IPS-20b (cell line): ENCODE measurements at regions not wholly inside any gene's neighbourhood (a gene's known extent, or its start where the extent isn't known, plus 50 kb on each side); places are given as distances from the start of the nearest gene placed in this dataset.
"Not testable (repeated sequence)": the region's sequence is repeated elsewhere in the genome, so short reads cannot be mapped to it uniquely, and the experiment has no call there.

Source experiments
- H3K27ac ChIP-seq: one replicate; pipeline ENCODE4 v1.5.1; 2013; ENCODE audit warnings: low read length
- H3K27me3 ChIP-seq: 2 replicates; pipeline ENCODE4 v1.6.1; 2013; ENCODE audit warnings: mild to moderate bottlenecking, low read length, inconsistent platforms; ENCODE audit not compliant: insufficient read depth
- H3K36me3 ChIP-seq: 2 replicates; pipeline ENCODE4 v1.6.1; 2013; ENCODE audit warnings: low read depth, mild to moderate bottlenecking, inconsistent platforms, low read length, moderate library complexity; ENCODE audit not compliant: insufficient read depth
- H3K4me1 ChIP-seq: 2 replicates; pipeline ENCODE4 v1.6.1; 2013; ENCODE audit warnings: mild to moderate bottlenecking, control low read depth, inconsistent platforms, low read length, moderate library complexity; ENCODE audit not compliant: insufficient read depth
- H3K4me3 ChIP-seq: 2 replicates; pipeline ENCODE4 v1.5.1; 2013; ENCODE audit warnings: mild to moderate bottlenecking, low read length, inconsistent platforms
- H3K9ac ChIP-seq: 2 replicates; pipeline ENCODE4 v1.6.1; 2013; ENCODE audit warnings: low read depth, mild to moderate bottlenecking, inconsistent platforms, low read length, moderate library complexity
- H3K9me3 ChIP-seq: 2 replicates; pipeline ENCODE4 v1.6.1; 2013; ENCODE audit warnings: mild to moderate bottlenecking, low read depth, low read length, inconsistent platforms; ENCODE audit not compliant: insufficient read depth

DNA sequence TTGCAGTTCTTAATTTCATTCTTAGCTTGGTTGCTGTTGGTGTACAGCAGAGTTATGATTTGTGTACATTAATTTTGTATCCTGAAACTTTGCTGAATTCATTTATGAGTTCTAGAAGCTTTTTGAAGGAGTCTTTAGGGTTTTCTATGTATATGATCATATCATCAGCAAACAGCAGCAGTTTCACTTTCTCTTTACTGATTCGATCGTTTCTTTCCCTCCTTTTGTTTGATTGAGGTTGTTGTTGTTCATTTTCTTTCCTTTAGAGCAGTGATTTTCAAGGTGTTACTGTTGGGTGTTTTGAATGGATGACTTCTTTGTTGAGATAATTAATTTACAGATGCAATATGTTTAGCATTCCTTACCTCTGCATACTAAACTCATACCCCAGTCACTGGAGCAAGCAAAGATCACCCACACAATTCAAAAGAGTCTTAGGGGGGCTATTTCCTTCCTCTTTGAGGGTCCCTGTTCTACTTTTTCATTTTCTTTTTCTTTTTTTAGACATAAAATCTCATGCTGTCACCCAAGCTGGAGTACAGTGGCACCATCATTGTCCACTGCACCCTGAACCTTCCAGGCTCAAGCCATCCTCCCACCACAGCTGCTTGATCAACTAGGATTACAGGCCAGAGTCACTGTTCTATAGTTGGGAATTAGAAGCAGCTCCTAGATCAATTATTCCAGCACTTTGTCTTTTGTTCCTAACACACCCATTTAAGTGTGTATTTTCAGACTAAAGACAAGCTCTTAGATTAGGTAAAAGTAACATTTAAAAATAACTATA, 115.8 kb upstream of the GPR39 start:
- not testable (repeated sequence) for H3K27me3 ChIP-seq

DNA sequence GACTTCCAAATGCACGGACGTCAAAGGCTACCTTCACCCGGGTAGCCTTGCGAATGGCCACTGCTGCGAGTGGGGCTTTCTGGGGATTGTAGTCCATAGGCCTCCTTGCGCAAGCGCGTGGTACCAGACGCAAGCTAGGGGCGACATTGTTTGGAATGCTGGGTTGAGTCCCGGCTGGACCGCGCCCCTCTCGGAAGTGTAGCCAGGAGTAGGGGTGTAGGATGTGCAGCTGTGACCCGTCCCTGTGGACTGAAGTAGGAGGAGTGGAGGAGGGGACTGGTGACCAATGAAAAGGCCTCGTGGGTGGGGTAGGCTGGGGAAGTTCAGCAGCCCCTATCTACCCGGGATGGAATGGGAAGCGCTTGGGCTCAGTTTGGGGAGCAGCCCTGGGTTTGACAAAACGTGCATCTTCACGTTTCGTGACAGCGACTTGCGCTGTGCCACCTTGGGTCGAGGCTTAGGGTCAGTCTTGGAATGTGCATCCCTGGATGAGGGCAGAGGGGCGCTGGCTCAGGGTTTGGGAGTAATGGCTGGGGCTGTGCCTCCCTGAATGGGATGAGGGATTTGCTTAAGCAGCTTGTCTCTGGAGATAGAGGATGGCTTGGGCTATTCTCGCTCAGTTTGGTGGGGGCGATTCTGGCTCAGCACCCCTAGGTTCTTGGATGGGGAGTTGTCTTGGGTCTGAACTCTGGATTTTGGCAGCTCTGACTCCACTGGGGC, 111.8 kb upstream of the GPR39 start:
- Histone ChIP-seq H3K9ac (peak overlapping the region; percentile 53; the same call in 1 of the 2 replicates), H3K4me3 (peak overlapping the region; percentile 78)
- not testable (repeated sequence) for H3K27me3 ChIP-seq, H3K9me3 ChIP-seq, H3K27ac ChIP-seq, H3K36me3 ChIP-seq, H3K4me1 ChIP-seq

More for the DNA sequence above, 115.8 kb upstream of the GPR39 start:
- H3K4me3 ChIP-seq, H3K9ac ChIP-seq, H3K9me3 ChIP-seq, H3K36me3 ChIP-seq, H3K27ac ChIP-seq, H3K4me1 ChIP-seq: not testable (repeated sequence)

- not testable (repeated sequence) for H3K36me3 ChIP-seq, H3K9me3 ChIP-seq, H3K9ac ChIP-seq, H3K4me1 ChIP-seq, H3K4me3 ChIP-seq, H3K27me3 ChIP-seq, H3K27ac ChIP-seq
Observed at GRCh38 chr2:132307613-132308198, 108.9 kb upstream of the GPR39 start.

GRCh38 chr2:132309203-132309602, 107.4 kb upstream of the GPR39 start:
- not testable (repeated sequence) for H3K4me3 ChIP-seq, H3K27me3 ChIP-seq, H3K27ac ChIP-seq, H3K9ac ChIP-seq, H3K9me3 ChIP-seq, H3K36me3 ChIP-seq, H3K4me1 ChIP-seq

DNA sequence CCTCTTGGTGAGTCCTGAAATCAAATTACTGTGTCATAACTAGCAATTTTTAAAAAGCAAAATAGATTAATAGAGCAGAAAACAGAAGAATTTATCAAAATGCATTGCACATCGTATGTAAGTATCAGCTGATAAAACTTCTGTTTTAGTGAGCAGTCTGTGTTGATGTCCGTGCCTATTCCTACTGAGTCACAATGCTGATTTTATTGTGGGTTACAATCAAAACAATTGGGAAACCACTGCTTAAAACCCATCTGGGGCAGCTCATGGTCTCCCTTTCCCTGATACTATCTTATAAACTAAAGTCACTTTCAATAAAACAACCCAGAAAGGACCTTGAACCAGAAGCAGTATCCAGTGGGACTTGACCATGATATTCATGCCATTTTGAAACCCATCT, 101.1 kb upstream of the GPR39 start:
- not testable (repeated sequence) for H3K4me1 ChIP-seq, H3K36me3 ChIP-seq, H3K9ac ChIP-seq, H3K27ac ChIP-seq, H3K27me3 ChIP-seq, H3K9me3 ChIP-seq, H3K4me3 ChIP-seq

DNA sequence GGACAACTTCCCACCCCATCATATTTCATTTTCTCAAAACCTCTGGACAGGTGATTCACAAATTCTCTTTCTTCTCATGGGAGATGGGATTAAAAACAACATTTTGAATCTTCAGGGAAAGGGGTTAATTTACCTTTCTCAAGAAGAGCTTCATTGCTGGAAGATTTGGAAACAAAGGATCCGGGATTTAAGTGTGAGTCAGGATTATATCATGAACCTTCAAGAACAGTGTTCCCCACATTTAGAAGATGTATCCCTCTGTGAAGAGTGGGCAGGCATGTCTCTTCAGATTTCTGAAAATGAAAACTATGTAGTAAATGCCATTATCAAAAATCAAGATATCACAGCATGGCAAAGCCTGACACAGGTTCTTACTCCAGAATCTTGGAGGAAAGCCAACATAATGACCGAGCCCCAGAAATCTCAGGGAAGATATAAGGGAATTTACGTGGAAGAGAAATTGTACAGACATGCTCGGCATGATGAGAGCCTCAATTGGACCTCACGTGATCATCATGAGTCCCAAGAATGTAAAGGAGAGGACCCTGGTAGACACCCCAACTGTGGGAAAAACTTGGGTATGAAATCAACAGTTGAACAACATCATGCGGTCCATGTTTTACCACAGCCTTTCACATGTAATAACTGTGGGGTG, 99.5 kb upstream of the GPR39 start:
- H3K9me3 ChIP-seq, H3K4me1 ChIP-seq, H3K27me3 ChIP-seq, H3K36me3 ChIP-seq, H3K4me3 ChIP-seq, H3K27ac ChIP-seq, H3K9ac ChIP-seq: not testable (repeated sequence)

DNA sequence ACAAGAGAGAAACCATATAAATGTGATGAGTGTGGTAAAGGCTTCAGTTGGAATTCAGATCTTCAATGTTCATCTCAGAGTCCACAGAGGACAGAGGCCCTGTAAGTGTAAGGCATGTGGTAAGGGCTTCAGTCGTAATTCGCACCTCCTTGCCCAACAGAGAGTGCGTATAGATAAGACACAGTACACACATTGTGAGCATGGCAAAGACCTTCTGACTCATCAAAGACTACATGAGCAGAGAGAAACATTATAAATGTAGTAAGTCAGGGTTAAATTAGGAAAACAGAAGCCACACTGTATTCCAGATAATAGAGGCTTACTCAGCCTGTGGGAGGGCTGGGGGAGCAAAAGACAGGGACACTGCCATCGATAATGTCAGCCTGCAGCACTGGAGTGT, 98.1 kb upstream of the GPR39 start:
- not testable (repeated sequence) for H3K4me1 ChIP-seq, H3K27me3 ChIP-seq, H3K36me3 ChIP-seq, H3K9me3 ChIP-seq, H3K4me3 ChIP-seq, H3K9ac ChIP-seq, H3K27ac ChIP-seq

- not testable (repeated sequence) for H3K9me3 ChIP-seq, H3K4me3 ChIP-seq, H3K27ac ChIP-seq, H3K4me1 ChIP-seq, H3K27me3 ChIP-seq, H3K36me3 ChIP-seq, H3K9ac ChIP-seq
Observed at GRCh38 chr2:132324005-132324404, 92.6 kb upstream of the GPR39 start.

GRCh38 chr2:132332345-132333033, 84.1 kb upstream of the GPR39 start:
- not testable (repeated sequence) for H3K27ac ChIP-seq, H3K27me3 ChIP-seq, H3K36me3 ChIP-seq

DNA sequence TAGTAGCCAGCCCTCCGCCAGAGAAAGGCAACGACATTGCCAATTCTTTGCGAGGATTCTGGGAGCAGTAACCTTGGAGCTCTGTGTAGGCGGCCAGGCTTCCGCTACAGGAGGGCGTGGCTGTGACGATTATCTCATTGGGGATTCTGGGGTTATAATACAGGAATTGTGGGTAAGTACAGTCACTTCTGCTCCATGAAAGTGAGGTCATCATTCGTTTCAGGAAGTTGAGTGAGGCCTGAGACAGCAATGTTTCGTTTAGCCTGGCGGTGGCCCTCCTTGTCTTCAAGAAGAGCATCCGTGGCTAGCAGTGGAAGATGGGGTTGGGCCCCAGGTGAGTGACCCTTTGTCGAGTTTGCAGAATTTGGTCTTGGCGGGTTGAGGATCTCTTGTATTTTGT, 79.5 kb upstream of the GPR39 start:
- not testable (repeated sequence) for H3K4me3 ChIP-seq, H3K9me3 ChIP-seq, H3K4me1 ChIP-seq, H3K36me3 ChIP-seq, H3K27ac ChIP-seq, H3K9ac ChIP-seq, H3K27me3 ChIP-seq

More at GRCh38 chr2:132332345-132333033, 84.1 kb upstream of the GPR39 start:
- not testable (repeated sequence) for H3K9me3 ChIP-seq, H3K9ac ChIP-seq, H3K4me1 ChIP-seq, H3K4me3 ChIP-seq

GRCh38 chr2:132337844-132338243, 78.8 kb upstream of the GPR39 start:
- not testable (repeated sequence) for H3K9ac ChIP-seq, H3K36me3 ChIP-seq, H3K27me3 ChIP-seq, H3K9me3 ChIP-seq, H3K4me1 ChIP-seq, H3K4me3 ChIP-seq, H3K27ac ChIP-seq
